AG10803 (cell line): ENCODE measurements at regions not wholly inside any gene's neighbourhood (a gene's known extent, or its start where the extent isn't known, plus 50 kb on each side); places are given as distances from the start of the nearest gene placed in this dataset.
A peak's percentile ranks its signal among the peaks of the same experiment; 100 is the strongest.

Experiments used
- DNase-seq: peaks from one replicate; pipeline ENCODE4 v3.0.0; 2010; ENCODE audit warnings: low read depth
- H3K4me3 ChIP-seq: 2 replicates; pipeline ENCODE4 v1.5.1; 2011; ENCODE audit warnings: mild to moderate bottlenecking, low read length, control low read depth
- TF ChIP-seq, protein P1 (sequence below): conservative IDR thresholded peaks from 2 replicates; pipeline ENCODE4 v1.5.1; 2011; ENCODE audit warnings: mild to moderate bottlenecking, low read length, control low read depth, inconsistent platforms

DNA sequence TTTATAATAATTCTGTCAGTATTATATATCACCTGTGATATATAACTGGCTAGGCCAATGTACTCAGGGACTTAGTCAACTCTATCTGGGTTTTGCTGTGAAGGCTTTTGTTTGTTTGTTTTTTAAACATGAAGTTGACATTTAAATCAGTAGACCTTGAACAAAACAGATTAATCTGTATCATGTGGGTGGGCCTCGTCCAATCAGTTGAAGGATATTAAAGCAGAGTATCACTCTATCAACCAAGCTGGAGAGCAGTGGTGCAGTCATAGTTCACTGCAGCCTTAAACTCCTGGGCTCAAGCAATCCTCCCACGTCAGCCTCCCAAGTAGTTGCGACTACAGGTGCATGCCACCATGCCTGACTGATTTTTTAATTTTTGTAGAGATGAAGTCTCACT is 870.2 kb downstream of the TYW1 start:
- TF ChIP-seq, protein P1, sequence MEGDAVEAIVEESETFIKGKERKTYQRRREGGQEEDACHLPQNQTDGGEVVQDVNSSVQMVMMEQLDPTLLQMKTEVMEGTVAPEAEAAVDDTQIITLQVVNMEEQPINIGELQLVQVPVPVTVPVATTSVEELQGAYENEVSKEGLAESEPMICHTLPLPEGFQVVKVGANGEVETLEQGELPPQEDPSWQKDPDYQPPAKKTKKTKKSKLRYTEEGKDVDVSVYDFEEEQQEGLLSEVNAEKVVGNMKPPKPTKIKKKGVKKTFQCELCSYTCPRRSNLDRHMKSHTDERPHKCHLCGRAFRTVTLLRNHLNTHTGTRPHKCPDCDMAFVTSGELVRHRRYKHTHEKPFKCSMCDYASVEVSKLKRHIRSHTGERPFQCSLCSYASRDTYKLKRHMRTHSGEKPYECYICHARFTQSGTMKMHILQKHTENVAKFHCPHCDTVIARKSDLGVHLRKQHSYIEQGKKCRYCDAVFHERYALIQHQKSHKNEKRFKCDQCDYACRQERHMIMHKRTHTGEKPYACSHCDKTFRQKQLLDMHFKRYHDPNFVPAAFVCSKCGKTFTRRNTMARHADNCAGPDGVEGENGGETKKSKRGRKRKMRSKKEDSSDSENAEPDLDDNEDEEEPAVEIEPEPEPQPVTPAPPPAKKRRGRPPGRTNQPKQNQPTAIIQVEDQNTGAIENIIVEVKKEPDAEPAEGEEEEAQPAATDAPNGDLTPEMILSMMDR, result no peak

DNA sequence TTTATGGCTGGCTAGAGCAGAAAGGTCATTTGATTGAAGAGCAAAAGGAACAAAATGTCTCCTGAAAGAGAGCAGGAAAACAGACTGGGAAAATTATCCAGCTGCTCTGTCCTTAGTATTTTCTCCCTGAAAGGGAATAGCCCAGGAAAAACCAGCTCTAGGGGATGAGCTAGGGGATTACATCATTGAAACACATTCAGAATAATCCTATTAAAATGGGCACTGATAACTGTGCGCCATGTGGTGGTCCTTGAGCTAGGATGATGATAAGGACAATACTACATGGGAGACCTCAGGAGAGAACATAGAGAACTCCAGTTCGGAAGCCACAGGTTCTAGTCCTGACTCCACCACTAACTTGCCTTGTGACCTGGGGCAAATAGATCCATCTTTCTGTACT is 873.8 kb downstream of the TYW1 start:
- no peak overlapping the region for H3K4me3 ChIP-seq
- TF ChIP-seq, protein P1, result no peak

More for the DNA sequence above, 870.2 kb downstream of the TYW1 start:
- H3K4me3 ChIP-seq, result no peak overlapping the region
- no peak for DNase-seq

DNA sequence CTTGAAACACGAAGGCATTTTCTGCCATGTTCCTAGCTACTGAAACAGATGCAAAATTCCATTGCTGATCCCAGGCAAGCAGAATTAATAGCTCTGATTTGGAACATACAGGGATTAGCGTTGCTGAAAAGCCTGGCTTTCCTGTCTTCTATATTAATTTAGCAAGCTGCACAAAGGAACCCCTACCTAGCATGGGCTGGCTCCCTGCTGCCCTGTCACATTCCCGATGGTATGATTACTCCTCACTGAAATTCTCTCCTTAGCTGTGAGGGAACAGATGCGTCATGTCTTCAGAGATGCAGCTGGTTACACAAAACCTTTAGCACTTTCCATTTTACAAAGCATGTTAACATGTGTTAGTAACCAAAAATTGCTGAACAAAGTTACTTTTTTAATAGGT is 878.9 kb downstream of the TYW1 start:
- no peak for DNase-seq
- no peak overlapping the region for H3K4me3 ChIP-seq
- TF ChIP-seq, protein P1, result no peak

More for the DNA sequence above, 873.8 kb downstream of the TYW1 start:
- DNase-seq, result no peak

DNA sequence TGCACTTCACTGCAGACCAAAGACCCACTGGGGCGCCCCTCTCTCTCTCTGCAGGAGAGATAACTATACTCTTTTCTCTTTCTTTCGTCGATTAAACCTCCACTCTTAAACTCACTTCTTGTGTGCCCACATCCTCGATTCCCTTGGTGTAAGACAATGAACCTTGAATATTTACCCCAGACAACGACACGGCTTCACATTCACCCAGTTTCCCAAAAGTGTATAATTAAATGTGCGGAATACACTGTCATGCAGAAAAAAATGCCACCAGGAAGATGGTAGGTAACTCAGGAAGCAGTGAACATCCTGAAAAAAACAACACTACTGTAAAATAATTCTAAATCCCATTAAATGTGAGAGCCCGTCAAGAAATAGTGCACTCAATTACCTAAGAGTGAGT is 882.2 kb downstream of the TYW1 start:
- H3K4me3 ChIP-seq, result no peak overlapping the region
- TF ChIP-seq, protein P1, result no peak
- DNase-seq, result no peak

GRCh38 chr7:67882843-67883242 is 886.2 kb downstream of the TYW1 start:
- no peak for DNase-seq
- H3K4me3 ChIP-seq, result no peak overlapping the region
- TF ChIP-seq, protein P1, result no peak

- no peak overlapping the region for H3K4me3 ChIP-seq
- TF ChIP-seq, protein P1, result no peak
- DNase-seq, result no peak
Observed at GRCh38 chr7:67890316-67890715, 893.7 kb downstream of the TYW1 start.

GRCh38 chr7:67894746-67895145 is 898.1 kb downstream of the TYW1 start:
- DNase-seq, result peak; percentile 20
- TF ChIP-seq, protein P1, result no peak
- H3K4me3 ChIP-seq, result no peak overlapping the region
